Body of pancreas (tissue), 4 donors: ENCODE measurements at regions not wholly inside any gene's neighbourhood (a gene's known extent, or its start where the extent isn't known, plus 50 kb on each side); places are given as distances from the start of the nearest gene placed in this dataset.

Experiments
- POLR2A ChIP-seq, 3 donors: fragments of 450-650 bp; IDR thresholded peaks; one replicate each; pipeline ENCODE4 v1.6.1; 2016; ENCODE audit warnings: antibody characterized with exemption in 3 of 3, mild to moderate bottlenecking in 2 of 3
- TF ChIP-seq, protein P1 (sequence below), 7 experiments: fragments of 450-650 bp in 4 of 7; fragments of 200-600 bp in 3 of 7; sonication (generic) in 3 of 7; IDR thresholded peaks; one replicate each; pipeline ENCODE4 v1.5.1; 2016 to 2019; ENCODE audit warnings: antibody characterized with exemption in 7 of 7

- TF ChIP-seq, protein P1, sequence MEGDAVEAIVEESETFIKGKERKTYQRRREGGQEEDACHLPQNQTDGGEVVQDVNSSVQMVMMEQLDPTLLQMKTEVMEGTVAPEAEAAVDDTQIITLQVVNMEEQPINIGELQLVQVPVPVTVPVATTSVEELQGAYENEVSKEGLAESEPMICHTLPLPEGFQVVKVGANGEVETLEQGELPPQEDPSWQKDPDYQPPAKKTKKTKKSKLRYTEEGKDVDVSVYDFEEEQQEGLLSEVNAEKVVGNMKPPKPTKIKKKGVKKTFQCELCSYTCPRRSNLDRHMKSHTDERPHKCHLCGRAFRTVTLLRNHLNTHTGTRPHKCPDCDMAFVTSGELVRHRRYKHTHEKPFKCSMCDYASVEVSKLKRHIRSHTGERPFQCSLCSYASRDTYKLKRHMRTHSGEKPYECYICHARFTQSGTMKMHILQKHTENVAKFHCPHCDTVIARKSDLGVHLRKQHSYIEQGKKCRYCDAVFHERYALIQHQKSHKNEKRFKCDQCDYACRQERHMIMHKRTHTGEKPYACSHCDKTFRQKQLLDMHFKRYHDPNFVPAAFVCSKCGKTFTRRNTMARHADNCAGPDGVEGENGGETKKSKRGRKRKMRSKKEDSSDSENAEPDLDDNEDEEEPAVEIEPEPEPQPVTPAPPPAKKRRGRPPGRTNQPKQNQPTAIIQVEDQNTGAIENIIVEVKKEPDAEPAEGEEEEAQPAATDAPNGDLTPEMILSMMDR (IDR thresholded peaks at IDR 0.05): no peak
- no peak for TF ChIP-seq POLR2A (IDR thresholded peaks at IDR 0.05)
Measured at GRCh38 chr6:16824845-16825685, 63.8 kb upstream of the ATXN1 start.
